Gastroesophageal sphincter (tissue), 4 donors: ENCODE measurements at regions not wholly inside any gene's neighbourhood (a gene's known extent, or its start where the extent isn't known, plus 50 kb on each side); places are given as distances from the start of the nearest gene placed in this dataset.
"Not testable (repeated sequence)": the region's sequence is repeated elsewhere in the genome, so short reads cannot be mapped to it uniquely, and the experiment has no call there.

Experiments
- ATAC-seq: fragments of 150-250 bp; one replicate; pipeline ENCODE4 v1.9.1; 2016; ENCODE audit warnings: mild to moderate bottlenecking, moderate library complexity
- H3K27ac ChIP-seq, 4 donors: fragments of 200-600 bp; sonication (generic) in 3 of 4; 1 replicate in 3 of 4; 2 replicates in 1 of 4; pipeline ENCODE4 v1.5.1; 2016 to 2019
- H3K27me3 ChIP-seq: fragments of 200-600 bp; sonication (generic); one replicate; pipeline ENCODE4 v1.5.1; 2019
- H3K36me3 ChIP-seq, 2 donors: fragments of 200-600 bp; sonication (generic); one replicate each; pipeline ENCODE4 v1.5.1; 2019; ENCODE audit warnings: control low read depth in 1 of 2
- H3K4me1 ChIP-seq, 3 donors: fragments of 200-600 bp; sonication (generic); 1 replicate in 2 of 3; 2 replicates in 1 of 3; pipeline ENCODE4 v1.5.1; 2016 to 2019; ENCODE audit warnings: control low read depth in 2 of 3
- H3K4me3 ChIP-seq, 2 donors: fragments of 200-600 bp; sonication (generic); one replicate each; pipeline ENCODE4 v1.5.1; 2019; ENCODE audit warnings: mild to moderate bottlenecking in 1 of 2, moderate library complexity in 1 of 2
- H3K9me3 ChIP-seq, 3 donors: fragments of 200-600 bp; sonication (generic); one replicate each; pipeline ENCODE4 v1.5.1; 2017 to 2019; ENCODE audit warnings: control low read depth in 2 of 3
- CTCF ChIP-seq, 4 experiments: fragments of 200-600 bp in 2 of 4; fragments of 450-650 bp in 2 of 4; sonication (generic) in 1 of 4; IDR thresholded peaks; one replicate each; pipeline ENCODE4 v1.5.1; 2017 to 2019; ENCODE audit warnings: antibody characterized with exemption in 4 of 4, mild to moderate bottlenecking in 2 of 4, moderate library complexity in 2 of 4
- EP300 ChIP-seq: sonication (generic); formaldehyde crosslinking; IDR thresholded peaks from one replicate; pipeline ENCODE4 v1.6.1; 2017; ENCODE audit warnings: antibody characterized with exemption, mild to moderate bottlenecking
- POLR2A ChIP-seq, 2 donors: fragments of 450-650 bp; IDR thresholded peaks; one replicate each; pipeline ENCODE4 v1.6.1; 2017; ENCODE audit warnings: antibody characterized with exemption in 2 of 2, mild to moderate bottlenecking in 2 of 2, moderate library complexity in 1 of 2
- POLR2AphosphoS5 ChIP-seq: sonication (generic); formaldehyde crosslinking; IDR thresholded peaks from one replicate; pipeline ENCODE4 v1.6.1; 2017; ENCODE audit warnings: antibody characterized with exemption
- WGBS, 2 donors: methylation state at CpG; one replicate each; pipeline ENCODE4 v1.1.5; 2018; ENCODE audit warnings: low coverage in 1 of 2; 5-methylcytosine and 5-hydroxymethylcytosine counted together

- Histone ChIP-seq H3K27ac (no peak overlapping the region), H3K9me3 (peaks cover 0 to 4% (median 0%) of the 10 kb centered on the region in 3 donors), H3K27me3 (no peaks in the 10 kb centered on the region), H3K4me1 (no peaks in the 10 kb centered on the region), H3K4me3 (no peak overlapping the region), H3K36me3 (no peaks in the 10 kb centered on the region)
- TF ChIP-seq CTCF (IDR thresholded peaks at IDR 0.05) (no peak), POLR2AphosphoS5 (no peak), EP300 (no peak), POLR2A (IDR thresholded peaks at IDR 0.05) (no peak)
- ATAC-seq, result no peak
- WGBS, 2 donors, result 95% methylated on average over 4 of the region's 18 CpGs; no CpG with 5 or more reads in 1 of the 2 donors
Measured at GRCh38 chr7:125299003-125299765, 369.6 kb upstream of the POT1 start.

GRCh38 chr7:125279961-125280360 lies 350.3 kb upstream of the POT1 start:
- Histone ChIP-seq H3K4me3 (no peak overlapping the region), H3K36me3 (no peaks in the 10 kb centered on the region), H3K9me3 (no peaks in the 10 kb centered on the region), H3K27me3 (no peaks in the 10 kb centered on the region), H3K27ac (no peak overlapping the region), H3K4me1 (no peaks in the 10 kb centered on the region)
- WGBS, 2 donors, result 19 to 34% methylated on average over 2 of the region's 2 CpGs
- no peak for ATAC-seq
- TF ChIP-seq CTCF (IDR thresholded peaks at IDR 0.05) (no peak), EP300 (no peak), POLR2A (IDR thresholded peaks at IDR 0.05) (no peak), POLR2AphosphoS5 (no peak)

- WGBS, 2 donors, result 57 to 59% methylated on average over 1 of the region's 1 CpG
- TF ChIP-seq CTCF (IDR thresholded peaks at IDR 0.05) (no peak), POLR2A (IDR thresholded peaks at IDR 0.05) (no peak), EP300 (no peak), POLR2AphosphoS5 (no peak)
- no peaks in the 10 kb centered on the region for H3K4me1 ChIP-seq
Measured at GRCh38 chr7:125278318-125278717, 348.7 kb upstream of the POT1 start.

GRCh38 chr7:125274742-125275141 lies 345.1 kb upstream of the POT1 start:
- not testable (repeated sequence) for H3K36me3 ChIP-seq, H3K27ac ChIP-seq, H3K9me3 ChIP-seq, ATAC-seq, H3K4me3 ChIP-seq, H3K4me1 ChIP-seq, H3K27me3 ChIP-seq
- 83 to 91% methylated on average over 5 to 6 of the region's 6 CpGs for WGBS, 2 donors

More at GRCh38 chr7:125278318-125278717, 348.7 kb upstream of the POT1 start:
- H3K27ac ChIP-seq, result no peak overlapping the region
- no peak for ATAC-seq
- no peaks in the 10 kb centered on the region for H3K36me3 ChIP-seq
- no peaks in the 10 kb centered on the region for H3K27me3 ChIP-seq
- no peaks in the 10 kb centered on the region for H3K9me3 ChIP-seq
- no peak overlapping the region for H3K4me3 ChIP-seq

- not testable (repeated sequence) for H3K27me3 ChIP-seq, H3K27ac ChIP-seq, H3K36me3 ChIP-seq, H3K4me1 ChIP-seq, H3K9me3 ChIP-seq, H3K4me3 ChIP-seq, ATAC-seq
- WGBS, 2 donors, result 86 to 95% methylated on average over 7 to 13 of the region's 13 CpGs
Measured at GRCh38 chr7:125264174-125264856, 334.7 kb upstream of the POT1 start.

- not testable (repeated sequence) for H3K4me3 ChIP-seq, H3K36me3 ChIP-seq, H3K4me1 ChIP-seq, H3K27me3 ChIP-seq, ATAC-seq, H3K27ac ChIP-seq, H3K9me3 ChIP-seq
- WGBS, 2 donors, result 67 to 91% methylated on average over 8 to 10 of the region's 10 CpGs
Measured at GRCh38 chr7:125258876-125259417, 329.3 kb upstream of the POT1 start.
